H1 (cell line): ENCODE measurements at regions not wholly inside any gene's neighbourhood (a gene's known extent, or its start where the extent isn't known, plus 50 kb on each side); places are given as distances from the start of the nearest gene placed in this dataset.

Experiments used
- CTCF ChIA-PET: fragments of 300-600 bp; sonication (Branson Sonifier 250); formaldehyde crosslinking; loops from one replicate; lab custom pipeline; 2021; ENCODE audit not compliant: partially characterized antibody; lab: Charles Lee
- POLR2A ChIA-PET: fragments of 300-600 bp; sonication (Branson Sonifier 250); formaldehyde crosslinking; loops from one replicate; lab custom pipeline; 2021; ENCODE audit warnings: inconsistent platforms; ENCODE audit not compliant: partially characterized antibody; lab: Charles Lee
- DNase-seq, 2 experiments: peaks; one replicate each; pipeline versions ENCODE4 v3.0.0 to v3.0.0-alpha.2; 2010 to 2022; ENCODE audit warnings: low spot score in 2 of 2, low read depth in 1 of 2, mixed read lengths in 1 of 2
- FAIRE-seq: peaks from 2 replicates; lab custom pipeline; 2011; peaks lifted over from hg19 to GRCh38; lab: Jason Lieb, UNC
- H2AFZ ChIP-seq: 2 replicates; pipeline ENCODE4 v1.8.1; 2012; ENCODE audit warnings: low read length, inconsistent platforms
- H2AK5ac ChIP-seq: 2 replicates; pipeline ENCODE4 v1.6.1; 2013; ENCODE audit warnings: low read depth, low read length
- H2BK120ac ChIP-seq: replicated peaks from 2 replicates; pipeline ENCODE3; 2013; ENCODE audit warnings: low read depth, low read length, inconsistent platforms
- H2BK12ac ChIP-seq: 2 replicates; pipeline ENCODE4 v1.6.1; 2013; ENCODE audit warnings: low read depth, low read length
- H2BK15ac ChIP-seq: 2 replicates; pipeline ENCODE4 v1.6.1; 2013; ENCODE audit warnings: low read length
- H2BK20ac ChIP-seq: 2 replicates; pipeline ENCODE4 v1.6.1; 2013; ENCODE audit warnings: low read length
- H2BK5ac ChIP-seq: 2 replicates; pipeline ENCODE4 v1.6.1; 2013; ENCODE audit warnings: low read depth, low read length
- H3K14ac ChIP-seq: 2 replicates; pipeline ENCODE4 v1.6.1; 2013; ENCODE audit warnings: inconsistent platforms; ENCODE audit not compliant: insufficient read length
- H3K18ac ChIP-seq: 2 replicates; pipeline ENCODE4 v1.6.1; 2013; ENCODE audit warnings: low read length; ENCODE audit errors: extremely low read depth
- H3K23ac ChIP-seq: 2 replicates; pipeline ENCODE4 v1.6.1; 2013; ENCODE audit warnings: inconsistent platforms; ENCODE audit not compliant: insufficient read length
- H3K23me2 ChIP-seq: 2 replicates; pipeline ENCODE4 v1.6.1; 2013; ENCODE audit warnings: low read depth, low read length
- H3K27ac ChIP-seq: 2 replicates; pipeline ENCODE4 v1.6.1; 2011; ENCODE audit warnings: low read depth, low read length, inconsistent platforms
- H3K27me3 ChIP-seq, 4 experiments: replicated peaks in 1 of 4; 1 replicate in 1 of 4; 2 replicates in 3 of 4; pipeline versions ENCODE4 v1.6.1 to v1.8.1; 2011 to 2013; ENCODE audit warnings: low read length in 3 of 4, mild to moderate bottlenecking in 3 of 4, inconsistent platforms in 2 of 4, mixed read lengths in 2 of 4, moderate library complexity in 1 of 4; ENCODE audit not compliant: control insufficient read depth in 3 of 4, insufficient read depth in 3 of 4; ENCODE audit errors: extremely low read depth in 1 of 4
- H3K36me3 ChIP-seq, 4 experiments: 2 replicates each; pipeline versions ENCODE4 v1.6.1 to v1.8.1; 2011 to 2013; ENCODE audit warnings: mild to moderate bottlenecking in 4 of 4, low read length in 3 of 4, moderate library complexity in 2 of 4, control low read depth in 1 of 4, inconsistent platforms in 1 of 4; ENCODE audit not compliant: insufficient read depth in 4 of 4, control insufficient read depth in 2 of 4
- H3K4ac ChIP-seq: replicated peaks from 2 replicates; pipeline ENCODE3; 2013; ENCODE audit warnings: low read length, low read depth, mixed read lengths, inconsistent platforms; ENCODE audit not compliant: insufficient read length
- H3K4me1 ChIP-seq, 4 experiments: replicated peaks in 1 of 4; 1 replicate in 1 of 4; 2 replicates in 3 of 4; pipeline versions ENCODE4 v1.6.1 to v1.8.1; 2011 to 2013; ENCODE audit warnings: low read length in 3 of 4, inconsistent platforms in 2 of 4, mixed read lengths in 1 of 4; ENCODE audit not compliant: insufficient read depth in 4 of 4, control insufficient read depth in 3 of 4
- H3K4me2 ChIP-seq, 2 experiments: 2 replicates each; pipeline versions ENCODE4 v1.6.1 to v1.8.1; 2011 to 2013; ENCODE audit warnings: low read depth in 2 of 2, low read length in 2 of 2, control low read depth in 1 of 2, inconsistent platforms in 1 of 2, mild to moderate bottlenecking in 1 of 2; ENCODE audit not compliant: insufficient read depth in 1 of 2
- H3K4me3 ChIP-seq, 4 experiments: fragments of 200-600, 300-600 bp in 1 of 4; sonication (generic), shearing (Covaris generic), sonication (Bioruptor Twin) in 1 of 4; 2 replicates each; pipeline versions ENCODE4 v1.5.1 to v1.8.1; 2011 to 2016; ENCODE audit warnings: low read length in 4 of 4, low read depth in 3 of 4, control low read depth in 2 of 4, inconsistent platforms in 2 of 4, mild to moderate bottlenecking in 2 of 4, mixed read lengths in 1 of 4, moderate library complexity in 1 of 4; ENCODE audit not compliant: insufficient read depth in 2 of 4; ENCODE audit errors: extremely low read depth in 1 of 4
- H3K56ac ChIP-seq: replicated peaks from 2 replicates; pipeline ENCODE3; 2013; ENCODE audit warnings: low read depth, mild to moderate bottlenecking, mixed read lengths, low read length, inconsistent platforms; ENCODE audit not compliant: insufficient read length
- H3K79me1 ChIP-seq: 2 replicates; pipeline ENCODE4 v1.6.1; 2013; ENCODE audit warnings: low read depth, low read length, control low read depth
- H3K79me2 ChIP-seq, 2 experiments: 2 replicates each; pipeline versions ENCODE4 v1.6.1 to v1.8.1; 2012 to 2013; ENCODE audit warnings: low read length in 2 of 2, mild to moderate bottlenecking in 2 of 2, inconsistent platforms in 1 of 2; ENCODE audit not compliant: insufficient read depth in 2 of 2, control insufficient read depth in 1 of 2
- H3K9ac ChIP-seq, 4 experiments: replicated peaks in 1 of 4; 1 replicate in 1 of 4; 2 replicates in 3 of 4; pipeline versions ENCODE4 v1.6.1 to v1.8.1; 2011 to 2013; ENCODE audit warnings: low read depth in 3 of 4, low read length in 3 of 4, control low read depth in 2 of 4, mild to moderate bottlenecking in 2 of 4, moderate library complexity in 2 of 4, inconsistent platforms in 1 of 4; ENCODE audit errors: extremely low read depth in 1 of 4
- H3K9me3 ChIP-seq, 2 experiments: 2 replicates each; pipeline versions ENCODE4 v1.6.1 to v1.8.1; 2012 to 2013; ENCODE audit warnings: mild to moderate bottlenecking in 2 of 2, moderate library complexity in 2 of 2, control low read depth in 1 of 2, inconsistent platforms in 1 of 2, low read depth in 1 of 2, low read length in 1 of 2, mixed read lengths in 1 of 2; ENCODE audit not compliant: insufficient read depth in 2 of 2
- H4K20me1 ChIP-seq, 2 experiments: replicated peaks in 1 of 2; 2 replicates each; pipeline versions ENCODE3 to v1.8.1; 2011 to 2013; ENCODE audit warnings: inconsistent platforms in 2 of 2, low read length in 2 of 2, mild to moderate bottlenecking in 1 of 2; ENCODE audit not compliant: insufficient read depth in 2 of 2, control insufficient read depth in 1 of 2
- H4K5ac ChIP-seq: 2 replicates; pipeline ENCODE4 v1.6.1; 2013; ENCODE audit warnings: low read length, low read depth, mixed read lengths, inconsistent platforms; ENCODE audit not compliant: insufficient read length
- H4K8ac ChIP-seq: 2 replicates; pipeline ENCODE4 v1.8.0; 2013; ENCODE audit warnings: mild to moderate bottlenecking, moderate library complexity, low read length, inconsistent platforms; ENCODE audit not compliant: insufficient read depth; ENCODE audit errors: extremely low read depth
- H4K91ac ChIP-seq: replicated peaks from 2 replicates; pipeline ENCODE3; 2013; ENCODE audit warnings: low read length, mixed read lengths, inconsistent platforms; ENCODE audit not compliant: insufficient read length
- FOSL1 ChIP-seq: IDR thresholded peaks from 2 replicates; pipeline ENCODE4 v1.6.1; 2011; ENCODE audit warnings: mild to moderate bottlenecking, low read depth, low read length, moderate library complexity; ENCODE audit not compliant: insufficient read depth
- KDM1A ChIP-seq: fragments of 200-600, 300-600 bp; sonication (generic); IDR thresholded peaks from 2 replicates; pipeline ENCODE4 v1.7.1; 2016; ENCODE audit warnings: mild to moderate bottlenecking, low read length, borderline replicate concordance
- RNF2 ChIP-seq: fragments of 200-900, 300-1000 bp; sonication (generic); IDR thresholded peaks from 2 replicates; pipeline ENCODE4 v1.7.1; 2016; ENCODE audit warnings: borderline replicate concordance, low read depth, mild to moderate bottlenecking, antibody characterized with exemption, low read length; ENCODE audit not compliant: poor library complexity, severe bottlenecking; ENCODE audit errors: missing control alignments
- WGBS, 2 experiments: shearing (Covaris generic) in 1 of 2; methylation state at CpG; one replicate each; pipeline versions ENCODE4 v1.1.6 to v1.1.7; 2013 to 2015; ENCODE audit warnings: low lambda C conversion rate in 2 of 2, mixed read lengths in 2 of 2, inconsistent platforms in 1 of 2, low coverage in 1 of 2, missing lambda C conversion rate in 1 of 2; ENCODE audit not compliant: insufficient replicate concordance in 2 of 2, insufficient coverage in 1 of 2, insufficient read length in 1 of 2; ENCODE audit errors: extremely low coverage in 1 of 2, missing lambda C conversion rate in 1 of 2; 5-methylcytosine and 5-hydroxymethylcytosine counted together

- FAIRE-seq, result no peak
- Histone ChIP-seq H4K91ac (no peak overlapping the region), H3K23me2 (peaks cover 1% of the 10 kb centered on the region; the same call in 1 of the 2 replicates), H3K23ac (no peak overlapping the region), H3K79me2 (no peaks in the 10 kb centered on the region), H2BK12ac (no peak overlapping the region), H3K4me1 (peaks cover 8 to 12% (median 10%) of the 10 kb centered on the region in 4 experiments), H4K20me1 (no peaks in the 10 kb centered on the region), H4K5ac (no peak overlapping the region), H3K79me1 (no peaks in the 10 kb centered on the region), H3K4me3 (no peak overlapping the region), H2BK15ac (no peak overlapping the region), H2BK5ac (no peak overlapping the region), H2BK120ac (no peak overlapping the region), H3K14ac (no peak overlapping the region), H3K9me3 (no peaks in the 10 kb centered on the region; a peak in 1 of 4 replicates), H3K9ac (no peak overlapping the region), H3K27ac (no peak overlapping the region), H4K8ac (no peak overlapping the region), H2BK20ac (no peak overlapping the region; the same call in 1 of the 2 replicates), H3K36me3 (no peaks in the 10 kb centered on the region)
- 87% methylated on average over 6 of the region's 6 CpGs; no CpG with 5 or more reads in 1 of the 2 experiments for WGBS, 2 experiments
- TF ChIP-seq KDM1A (no peak), FOSL1 (no peak), RNF2 (no peak)
- TF ChIP-seq, all 59 proteins: peak for 0
- Histone ChIP-seq H2AK5ac (no peak overlapping the region), H2AFZ (no peak overlapping the region), H3K4ac (no peak overlapping the region), H3K27me3 (no peaks in the 10 kb centered on the region; a peak in 1 of 7 replicates), H3K56ac (no peak overlapping the region), H3K4me2 (no peak overlapping the region), H3K18ac (no peak overlapping the region)
- POLR2A ChIA-PET, result interaction anchor here (0.6 kb wide), 1 partner anchor 1860 kb away, joined by 4 read pairs; no protein-coding TSS in a partner anchor
- DNase-seq, result no peak
- CTCF ChIA-PET, result interaction anchor here (0.6 to 15.0 kb wide), 22 partner anchors 10 to 597 kb away, joined by 3 to 234 read pairs (median 4); no protein-coding TSS in a partner anchor
These were observed 157.9 kb upstream of the MLN start for GRCh38 chr6:33961691-33962090.
